C4-2B (cell line): ENCODE measurements at regions not wholly inside any gene's neighbourhood (a gene's known extent, or its start where the extent isn't known, plus 50 kb on each side); places are given as distances from the start of the nearest gene placed in this dataset.

Source experiments
- ZFX ChIP-seq: fragments of 450-650 bp; IDR thresholded peaks from 2 replicates; pipeline ENCODE4 v1.6.1; 2017
- TF ChIP-seq, protein P1 (sequence below): fragments of 450-650 bp; conservative IDR thresholded peaks from 2 replicates; pipeline ENCODE4 v1.5.1; 2017; ENCODE audit warnings: mild to moderate bottlenecking

DNA sequence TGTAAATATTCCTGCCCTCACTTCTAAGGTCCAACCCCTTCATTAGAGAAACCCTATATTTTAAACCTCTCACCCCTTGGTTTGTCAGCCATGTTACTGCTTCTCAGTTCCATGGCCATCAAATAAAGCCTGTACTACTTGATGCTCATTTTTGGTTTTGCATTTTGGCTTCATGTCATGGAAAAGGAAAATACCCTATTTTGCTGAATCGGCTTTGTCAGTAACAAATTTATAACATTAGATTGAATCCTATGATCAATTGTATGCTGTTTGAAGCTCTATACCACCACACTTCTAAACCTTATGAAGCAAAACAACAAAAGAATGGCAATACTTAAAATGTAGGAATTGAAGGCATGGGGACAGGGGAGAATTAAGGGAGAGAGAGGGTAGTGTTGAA is 333.1 kb downstream of the ETV1 start:
- TF ChIP-seq, protein P1, sequence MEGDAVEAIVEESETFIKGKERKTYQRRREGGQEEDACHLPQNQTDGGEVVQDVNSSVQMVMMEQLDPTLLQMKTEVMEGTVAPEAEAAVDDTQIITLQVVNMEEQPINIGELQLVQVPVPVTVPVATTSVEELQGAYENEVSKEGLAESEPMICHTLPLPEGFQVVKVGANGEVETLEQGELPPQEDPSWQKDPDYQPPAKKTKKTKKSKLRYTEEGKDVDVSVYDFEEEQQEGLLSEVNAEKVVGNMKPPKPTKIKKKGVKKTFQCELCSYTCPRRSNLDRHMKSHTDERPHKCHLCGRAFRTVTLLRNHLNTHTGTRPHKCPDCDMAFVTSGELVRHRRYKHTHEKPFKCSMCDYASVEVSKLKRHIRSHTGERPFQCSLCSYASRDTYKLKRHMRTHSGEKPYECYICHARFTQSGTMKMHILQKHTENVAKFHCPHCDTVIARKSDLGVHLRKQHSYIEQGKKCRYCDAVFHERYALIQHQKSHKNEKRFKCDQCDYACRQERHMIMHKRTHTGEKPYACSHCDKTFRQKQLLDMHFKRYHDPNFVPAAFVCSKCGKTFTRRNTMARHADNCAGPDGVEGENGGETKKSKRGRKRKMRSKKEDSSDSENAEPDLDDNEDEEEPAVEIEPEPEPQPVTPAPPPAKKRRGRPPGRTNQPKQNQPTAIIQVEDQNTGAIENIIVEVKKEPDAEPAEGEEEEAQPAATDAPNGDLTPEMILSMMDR: no peak
- no peak for TF ChIP-seq ZFX
